Smooth muscle cell (in vitro differentiated cells): ENCODE measurements at regions not wholly inside any gene's neighbourhood (a gene's known extent, or its start where the extent isn't known, plus 50 kb on each side); places are given as distances from the start of the nearest gene placed in this dataset.
A peak's percentile ranks its signal among the peaks of the same experiment; 100 is the strongest.

ENCODE experiments used
- DNase-seq: peaks from one replicate; lab custom pipeline; 2025; ENCODE audit not compliant: unreplicated experiment; lab: John Stamatoyannopoulos, UW
- H2AFZ ChIP-seq: fragments of 200-600 bp; sonication (generic); 2 replicates; pipeline ENCODE4 v1.6.0; 2016; ENCODE audit warnings: antibody characterized with exemption, low read depth, mild to moderate bottlenecking
- H3F3A ChIP-seq: fragments of 200-600 bp; sonication (generic); 2 replicates; pipeline ENCODE4 v1.6.0; 2017; ENCODE audit warnings: antibody characterized with exemption, low read depth
- H3K27ac ChIP-seq: fragments of 200-600 bp; sonication (generic); 2 replicates; pipeline ENCODE4 v1.5.1; 2016; ENCODE audit warnings: low read depth, mild to moderate bottlenecking
- H3K27me3 ChIP-seq: fragments of 200-600 bp; sonication (generic); 2 replicates; pipeline ENCODE4 v1.6.1; 2016; ENCODE audit warnings: low read depth, mild to moderate bottlenecking
- H3K36me3 ChIP-seq: fragments of 200-600 bp; sonication (generic); 2 replicates; pipeline ENCODE4 v1.5.1; 2016; ENCODE audit warnings: low read depth
- H3K4me1 ChIP-seq: fragments of 200-600 bp; sonication (generic); 2 replicates; pipeline ENCODE4 v1.5.1; 2016; ENCODE audit warnings: low read depth
- H3K4me2 ChIP-seq: fragments of 200-600 bp; sonication (generic); 2 replicates; pipeline ENCODE4 v1.6.0; 2016; ENCODE audit warnings: mild to moderate bottlenecking
- H3K4me3 ChIP-seq: fragments of 200-600 bp; sonication (generic); 2 replicates; pipeline ENCODE4 v1.5.1; 2016; ENCODE audit warnings: mild to moderate bottlenecking
- H3K79me2 ChIP-seq: fragments of 200-600 bp; sonication (generic); 2 replicates; pipeline ENCODE4 v1.6.0; 2016; ENCODE audit warnings: low read depth, mild to moderate bottlenecking
- H3K9ac ChIP-seq: fragments of 200-600 bp; sonication (generic); 2 replicates; pipeline ENCODE4 v1.6.0; 2016; ENCODE audit warnings: low read depth
- H3K9me3 ChIP-seq: fragments of 200-600 bp; sonication (generic); replicated peaks from 2 replicates; pipeline ENCODE4 v1.5.1; 2016; ENCODE audit warnings: low read depth
- H4K20me1 ChIP-seq: fragments of 200-600 bp; sonication (generic); 2 replicates; pipeline ENCODE4 v1.6.0; 2016; ENCODE audit warnings: low read depth
- WGBS: methylation state at CpG from one replicate; pipeline ENCODE4 v1.1.7; 2016; ENCODE audit warnings: low lambda C conversion rate; 5-methylcytosine and 5-hydroxymethylcytosine counted together
- TF ChIP-seq, protein P1 (sequence below): fragments of 200-600 bp; sonication (generic); IDR thresholded peaks from 2 replicates; pipeline ENCODE4 v1.5.1; 2017; ENCODE audit warnings: borderline replicate concordance, mild to moderate bottlenecking, antibody characterized with exemption; ENCODE audit not compliant: insufficient read depth, poor library complexity, severe bottlenecking

GRCh38 chr4:133866328-133866699, 335.3 kb downstream of the PABPC4L start:
- WGBS, result 58% methylated on average over 2 of the region's 2 CpGs
- H3K27ac ChIP-seq, result peak overlapping the region; percentile 80

GRCh38 chr4:133865612-133866327, 335.8 kb downstream of the PABPC4L start:
- H3K36me3 ChIP-seq, result no peaks in the 10 kb centered on the region
- TF ChIP-seq, protein P1, sequence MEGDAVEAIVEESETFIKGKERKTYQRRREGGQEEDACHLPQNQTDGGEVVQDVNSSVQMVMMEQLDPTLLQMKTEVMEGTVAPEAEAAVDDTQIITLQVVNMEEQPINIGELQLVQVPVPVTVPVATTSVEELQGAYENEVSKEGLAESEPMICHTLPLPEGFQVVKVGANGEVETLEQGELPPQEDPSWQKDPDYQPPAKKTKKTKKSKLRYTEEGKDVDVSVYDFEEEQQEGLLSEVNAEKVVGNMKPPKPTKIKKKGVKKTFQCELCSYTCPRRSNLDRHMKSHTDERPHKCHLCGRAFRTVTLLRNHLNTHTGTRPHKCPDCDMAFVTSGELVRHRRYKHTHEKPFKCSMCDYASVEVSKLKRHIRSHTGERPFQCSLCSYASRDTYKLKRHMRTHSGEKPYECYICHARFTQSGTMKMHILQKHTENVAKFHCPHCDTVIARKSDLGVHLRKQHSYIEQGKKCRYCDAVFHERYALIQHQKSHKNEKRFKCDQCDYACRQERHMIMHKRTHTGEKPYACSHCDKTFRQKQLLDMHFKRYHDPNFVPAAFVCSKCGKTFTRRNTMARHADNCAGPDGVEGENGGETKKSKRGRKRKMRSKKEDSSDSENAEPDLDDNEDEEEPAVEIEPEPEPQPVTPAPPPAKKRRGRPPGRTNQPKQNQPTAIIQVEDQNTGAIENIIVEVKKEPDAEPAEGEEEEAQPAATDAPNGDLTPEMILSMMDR, result no peak
- H3F3A ChIP-seq, result no peaks in the 10 kb centered on the region
- 0% methylated on average over 1 of the region's 1 CpG for WGBS
- H2AFZ ChIP-seq, result no peak overlapping the region
- peak overlapping the region; percentile 25 for H3K9ac ChIP-seq
- no peaks in the 10 kb centered on the region for H4K20me1 ChIP-seq
- H3K4me1 ChIP-seq, result peaks cover 4% of the 10 kb centered on the region
- H3K79me2 ChIP-seq, result no peaks in the 10 kb centered on the region
- no peaks in the 10 kb centered on the region for H3K27me3 ChIP-seq
- no peak for DNase-seq
- H3K27ac ChIP-seq, result peak overlapping the region; percentile 80
- H3K4me3 ChIP-seq, result no peak overlapping the region
- H3K4me2 ChIP-seq, result peak overlapping the region; percentile 65
- H3K9me3 ChIP-seq, result no peaks in the 10 kb centered on the region

More at GRCh38 chr4:133866328-133866699, 335.3 kb downstream of the PABPC4L start:
- H3K4me3 ChIP-seq, result no peak overlapping the region
- no peaks in the 10 kb centered on the region for H3K9me3 ChIP-seq
- peak overlapping the region; percentile 24 for H3K9ac ChIP-seq
- H3K36me3 ChIP-seq, result no peaks in the 10 kb centered on the region
- H3K4me1 ChIP-seq, result peaks cover 4% of the 10 kb centered on the region
- H3K4me2 ChIP-seq, result peak overlapping the region; percentile 62
- H3F3A ChIP-seq, result no peaks in the 10 kb centered on the region
- TF ChIP-seq, protein P1, result no peak
- no peak overlapping the region for H2AFZ ChIP-seq
- H3K79me2 ChIP-seq, result no peaks in the 10 kb centered on the region
- H3K27me3 ChIP-seq, result no peaks in the 10 kb centered on the region
- no peaks in the 10 kb centered on the region for H4K20me1 ChIP-seq
- DNase-seq, result no peak

DNA sequence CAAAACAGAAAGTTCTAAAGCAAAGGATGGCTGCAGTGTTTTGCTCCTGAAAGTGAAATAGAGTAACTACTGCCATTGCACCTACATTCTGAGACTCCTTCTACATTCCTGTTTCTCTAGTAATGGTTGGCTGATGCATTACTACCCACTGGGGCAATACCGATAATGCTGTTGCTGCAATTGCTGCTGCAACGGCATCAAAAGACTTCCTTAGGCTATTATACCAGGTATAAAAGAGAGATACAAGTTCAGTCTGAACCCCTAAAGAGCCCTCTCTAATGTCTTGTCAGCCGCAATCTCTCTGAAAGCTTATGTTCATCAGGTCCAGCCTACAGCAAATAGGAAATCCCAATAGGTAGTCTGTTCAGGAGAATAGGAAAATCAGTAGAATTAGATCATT, 338.4 kb downstream of the PABPC4L start:
- DNase-seq, result no peak
- Histone ChIP-seq H3K27ac (no peak overlapping the region), H4K20me1 (no peaks in the 10 kb centered on the region), H3F3A (no peaks in the 10 kb centered on the region), H3K4me1 (peaks cover 4% of the 10 kb centered on the region), H3K9ac (no peak overlapping the region), H3K4me2 (no peak overlapping the region), H3K79me2 (no peaks in the 10 kb centered on the region), H3K4me3 (no peak overlapping the region), H3K36me3 (no peaks in the 10 kb centered on the region), H3K27me3 (no peaks in the 10 kb centered on the region), H3K9me3 (no peaks in the 10 kb centered on the region), H2AFZ (no peak overlapping the region)
- WGBS, result 92% methylated on average over 3 of the region's 3 CpGs
- TF ChIP-seq, protein P1, result no peak
